K562 (cell line): ENCODE measurements at regions not wholly inside any gene's neighbourhood (a gene's known extent, or its start where the extent isn't known, plus 50 kb on each side); places are given as distances from the start of the nearest gene placed in this dataset.

Source experiments
- FOXJ3 ChIP-seq: sonication (generic); formaldehyde crosslinking; IDR thresholded peaks from 2 replicates; pipeline ENCODE4 v1.4.0; 2020; ENCODE audit warnings: mild to moderate bottlenecking, missing genetic modification reagents
- MBD2 ChIP-seq: sonication (generic); IDR thresholded peaks from 2 replicates; pipeline ENCODE4 v1.6.1; 2016; ENCODE audit warnings: low read depth, borderline replicate concordance
- NCOA6 ChIP-seq: fragments of 450-650 bp; IDR thresholded peaks from 2 replicates; pipeline ENCODE4 v1.6.1; 2017; ENCODE audit warnings: mild to moderate bottlenecking

DNA sequence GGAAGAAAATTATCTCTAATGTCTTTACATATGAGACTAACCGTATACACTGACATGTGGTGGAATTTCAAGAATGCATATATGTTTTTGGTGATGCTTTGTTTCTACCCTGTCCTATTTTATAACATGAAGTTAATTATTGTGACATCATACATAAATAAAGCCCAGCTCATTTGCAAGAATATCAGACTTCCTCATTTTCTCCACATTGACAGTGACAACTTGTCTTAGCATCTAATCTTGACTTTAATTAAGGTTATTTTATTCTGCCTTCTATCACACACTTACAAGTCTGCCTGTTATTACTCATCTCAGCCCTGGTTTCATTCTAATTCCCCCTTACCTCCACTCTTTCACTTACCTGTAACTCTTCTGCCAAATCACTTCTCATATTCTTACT lies 140.6 kb upstream of the STARD13 start:
- TF ChIP-seq FOXJ3 (no peak), MBD2 (no peak), NCOA6 (no peak)
